Central memory CD8-positive, alpha-beta T cell (primary cell): ENCODE measurements at regions not wholly inside any gene's neighbourhood (a gene's known extent, or its start where the extent isn't known, plus 50 kb on each side); places are given as distances from the start of the nearest gene placed in this dataset.

Experiments
- ATAC-seq: fragments of 150-1000 bp; cut with Tn5 transposase; replicated peaks from 2 replicates; pipeline ENCODE4 v1.10.0; 2022; ENCODE audit warnings: mild to moderate bottlenecking, moderate FRiP score, moderate number of reproducible peaks; ENCODE audit not compliant: poor library complexity, severe bottlenecking; ENCODE audit errors: extremely low read depth
- DNase-seq, 2 donors: peaks; one replicate each; pipeline ENCODE4 v3.0.0; 2021; ENCODE audit warnings: low spot score in 2 of 2
- H3K27ac Mint-ChIP-seq: one replicate; pipeline ENCODE4 v1.8.0; 2022; ENCODE audit warnings: low read depth, mild to moderate bottlenecking, moderate library complexity, mixed read lengths
- H3K27me3 Mint-ChIP-seq: one replicate; pipeline ENCODE4 v1.8.0; 2022; ENCODE audit warnings: mixed read lengths
- H3K36me3 Mint-ChIP-seq: one replicate; pipeline ENCODE4 v1.8.0; 2022; ENCODE audit warnings: mild to moderate bottlenecking, moderate library complexity, mixed read lengths; ENCODE audit not compliant: insufficient read depth
- H3K4me1 Mint-ChIP-seq: one replicate; pipeline ENCODE4 v1.8.0; 2022; ENCODE audit warnings: mixed read lengths
- H3K4me3 Mint-ChIP-seq: one replicate; pipeline ENCODE4 v1.8.0; 2022; ENCODE audit warnings: mild to moderate bottlenecking, moderate library complexity, mixed read lengths
- H3K9me3 Mint-ChIP-seq: one replicate; pipeline ENCODE4 v1.8.0; 2022; ENCODE audit warnings: mixed read lengths

DNA sequence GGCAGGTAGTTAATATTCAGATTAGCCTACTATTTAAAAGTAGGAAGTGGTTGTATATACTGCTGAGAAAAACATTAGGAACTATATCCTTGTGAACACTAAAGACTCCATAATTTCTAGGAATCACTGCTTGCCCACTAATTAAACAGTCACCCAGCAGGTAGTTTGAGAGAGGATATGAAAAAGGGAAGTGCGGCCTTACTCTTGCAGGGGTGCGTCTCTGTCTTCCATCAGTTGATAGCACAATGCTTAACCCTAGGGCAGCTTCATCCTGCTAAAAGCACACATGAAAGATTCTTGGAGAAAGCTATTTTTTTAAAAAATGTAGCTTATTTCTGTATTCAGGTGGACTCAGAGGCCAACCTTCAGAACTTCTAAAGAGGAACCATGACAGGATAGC lies 53.1 kb upstream of the ATP5MC3 start:
- Mint-ChIP-seq H3K4me1 (no peaks in the 10 kb centered on the region), H3K9me3 (no peaks in the 10 kb centered on the region), H3K4me3 (no peak overlapping the region), H3K27me3 (no peaks in the 10 kb centered on the region), H3K27ac (no peak overlapping the region), H3K36me3 (no peaks in the 10 kb centered on the region)
- no peak for ATAC-seq
- no peak for DNase-seq

DNA sequence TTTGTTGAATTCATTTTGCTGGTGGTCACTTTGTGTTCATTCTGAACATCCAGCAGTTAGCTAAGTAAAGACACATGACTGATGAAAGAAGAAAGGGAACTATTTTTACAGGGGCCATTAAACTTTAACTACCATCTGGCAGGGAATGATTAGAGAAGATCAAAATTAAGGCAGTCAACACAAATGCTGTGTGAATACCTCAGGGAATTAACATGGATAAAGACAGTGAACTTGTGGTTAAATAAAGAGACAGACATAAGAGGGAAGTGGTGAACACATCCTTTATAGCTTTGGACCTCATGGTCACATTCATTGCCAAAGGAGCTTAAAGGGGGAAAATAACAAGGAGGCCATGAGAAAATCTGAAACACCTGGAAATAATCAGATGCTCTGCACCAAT lies 52.6 kb upstream of the ATP5MC3 start:
- Mint-ChIP-seq H3K27me3 (peaks cover 3% of the 10 kb centered on the region), H3K4me3 (no peak overlapping the region), H3K9me3 (no peaks in the 10 kb centered on the region), H3K36me3 (no peaks in the 10 kb centered on the region), H3K27ac (no peak overlapping the region), H3K4me1 (no peaks in the 10 kb centered on the region)
- no peak for DNase-seq
- no peak for ATAC-seq

DNA sequence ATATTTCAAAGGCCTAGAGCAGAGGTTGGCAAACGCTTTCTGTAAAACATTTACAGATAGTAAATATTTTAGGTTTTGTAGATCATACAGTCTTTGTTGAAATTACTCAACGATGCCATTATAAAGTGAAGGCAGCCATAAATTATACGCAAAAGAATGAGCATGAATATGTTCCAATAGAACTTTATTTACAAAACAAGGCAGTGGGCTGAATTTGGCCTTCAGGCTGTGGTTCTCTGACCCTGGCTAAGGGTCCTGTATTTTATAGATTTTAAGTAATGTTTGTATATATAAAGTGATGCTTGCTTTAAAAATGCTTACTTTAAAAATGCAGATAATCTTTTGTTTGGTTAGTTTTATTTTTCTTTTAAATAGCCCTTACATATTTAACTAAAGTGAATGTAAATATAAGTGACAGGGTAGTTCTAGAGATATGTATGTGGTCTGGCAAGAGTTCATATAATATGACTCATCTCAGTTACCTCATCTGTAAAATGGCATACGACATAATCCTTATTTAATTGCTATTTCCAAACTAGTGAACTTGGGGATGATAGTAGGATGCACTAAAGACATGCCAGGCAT lies 51.7 kb upstream of the ATP5MC3 start:
- DNase-seq (no peak), ATAC-seq (no peak)
- Mint-ChIP-seq H3K27ac (no peak overlapping the region), H3K27me3 (peaks cover 9% of the 10 kb centered on the region), H3K4me1 (no peaks in the 10 kb centered on the region), H3K36me3 (no peaks in the 10 kb centered on the region), H3K9me3 (no peaks in the 10 kb centered on the region), H3K4me3 (no peak overlapping the region)
